K562 (cell line): ENCODE measurements at regions not wholly inside any gene's neighbourhood (a gene's known extent, or its start where the extent isn't known, plus 50 kb on each side); places are given as distances from the start of the nearest gene placed in this dataset.

Experiments used
- ATAC-seq: fragments of 200-7000 bp; cut with Tn5 transposase; 3 replicates; pipeline ENCODE4 v1.9.1; 2020; ENCODE audit warnings: moderate library complexity
- BruUV-seq: library from RNA; stranded (reverse); fragments of 400-500 nt; replicated peaks from 2 replicates; lab custom pipeline; 2021; lab: Mats Ljungman, UMichigan
- CTCF ChIA-PET: fragments of 300-600 bp; formaldehyde crosslinking; extraction: SDS; loops from one replicate; lab custom pipeline; 2021; ENCODE audit warnings: low intra/inter-chr PET ratio; lab: Yijun Ruan, JAX
- POLR2A ChIA-PET: fragments of 300-600, 350-650 bp; sonication (Branson Sonifier 250); formaldehyde crosslinking; extraction: SDS; loops from one replicate; lab custom pipeline; 2021; ENCODE audit warnings: antibody characterized with exemption, inconsistent platforms; lab: Yijun Ruan, JAX
- DNase-seq, 4 experiments: peaks; one replicate each; pipeline versions ENCODE4 v3.0.0 to v3.0.0-alpha.2; 2011 to 2018; ENCODE audit warnings: low spot score in 3 of 4, mixed read lengths in 3 of 4; ENCODE audit errors: extremely low read depth in 1 of 4
- FAIRE-seq: peaks from 2 replicates; lab custom pipeline; 2011; peaks lifted over from hg19 to GRCh38; lab: Jason Lieb, UNC
- H2AFZ ChIP-seq: 2 replicates; pipeline ENCODE4 v1.6.0; 2011; ENCODE audit warnings: low read depth, low read length, control low read depth, inconsistent platforms
- H3K27ac ChIP-seq: fragments of 200-600 bp; 3 replicates; pipeline ENCODE4 v1.8.0; 2011; ENCODE audit warnings: low read depth, mild to moderate bottlenecking, control low read depth, inconsistent platforms, low read length, moderate library complexity, mixed read lengths; ENCODE audit errors: extremely low read depth
- H3K27me3 ChIP-seq, 2 experiments: fragments of 300-600 bp in 1 of 2; 2 replicates in 1 of 2; 3 replicates in 1 of 2; pipeline versions ENCODE4 v1.6.0 to v1.8.0; 2011; ENCODE audit warnings: inconsistent platforms in 2 of 2, low read length in 2 of 2, mild to moderate bottlenecking in 1 of 2, mixed read lengths in 1 of 2, moderate library complexity in 1 of 2; ENCODE audit not compliant: control insufficient read depth in 2 of 2, insufficient read depth in 2 of 2
- H3K36me3 ChIP-seq: fragments of 300-600 bp; 3 replicates; pipeline ENCODE4 v1.8.0; 2011; ENCODE audit warnings: mild to moderate bottlenecking, low read length, inconsistent platforms; ENCODE audit not compliant: control insufficient read depth, insufficient read depth
- H3K4me1 ChIP-seq, 2 experiments: fragments of 200-600 bp in 1 of 2; replicated peaks in 1 of 2; 2 replicates in 1 of 2; 3 replicates in 1 of 2; pipeline versions ENCODE4 v1.5.1 to v1.8.0; 2011; ENCODE audit warnings: inconsistent platforms in 2 of 2, low read length in 2 of 2, mild to moderate bottlenecking in 1 of 2, mixed read lengths in 1 of 2, moderate library complexity in 1 of 2; ENCODE audit not compliant: control insufficient read depth in 2 of 2, insufficient read depth in 2 of 2
- H3K4me2 ChIP-seq: 2 replicates; pipeline ENCODE4 v1.6.1; 2011; ENCODE audit warnings: low read length, control low read depth, inconsistent platforms, mixed read lengths; ENCODE audit not compliant: insufficient read depth
- H3K4me3 ChIP-seq: fragments of 200-600 bp; sonication (generic), shearing (Covaris generic); 2 replicates; pipeline ENCODE4 v1.5.1; 2016; ENCODE audit warnings: control low read depth, inconsistent platforms
- H3K79me2 ChIP-seq: fragments of 200-600 bp; 3 replicates; pipeline ENCODE4 v1.8.0; 2011; ENCODE audit warnings: low read length, inconsistent platforms; ENCODE audit not compliant: control insufficient read depth, insufficient read depth
- H3K9ac ChIP-seq, 2 experiments: 2 replicates each; pipeline versions ENCODE4 v1.6.0 to v1.6.1; 2011; ENCODE audit warnings: low read depth in 2 of 2, low read length in 2 of 2, control low read depth in 1 of 2, inconsistent platforms in 1 of 2, mild to moderate bottlenecking in 1 of 2, mixed read lengths in 1 of 2; ENCODE audit not compliant: insufficient read depth in 1 of 2
- H3K9me1 ChIP-seq: one replicate; pipeline ENCODE4 v1.6.0; 2011; ENCODE audit warnings: inconsistent platforms, mild to moderate bottlenecking, low read length, moderate library complexity; ENCODE audit not compliant: control insufficient read depth, insufficient read depth
- H3K9me3 ChIP-seq: replicated peaks from 2 replicates; pipeline ENCODE4 v1.5.1; 2011; ENCODE audit warnings: low read depth, low read length, inconsistent platforms; ENCODE audit not compliant: control insufficient read depth, insufficient read depth
- H4K20me1 ChIP-seq: replicated peaks from 2 replicates; pipeline ENCODE4 v1.6.1; 2011; ENCODE audit warnings: low read length, inconsistent platforms, mixed read lengths; ENCODE audit not compliant: control insufficient read depth, insufficient read depth
- CEBPB ChIP-seq: fragments of 450-650 bp; IDR thresholded peaks from 2 replicates; pipeline ENCODE4 v1.6.1; 2016; ENCODE audit warnings: missing genetic modification characterization, missing compliant biosample characterization
- DMBX1 ChIP-seq: fragments of 250-450 bp; sonication (Bioruptor Pico); IDR thresholded peaks from 2 replicates; pipeline ENCODE4 v1.8.0; 2022; ENCODE audit warnings: inconsistent platforms, mild to moderate bottlenecking, moderate library complexity, borderline replicate concordance
- GATAD2A ChIP-seq: fragments of 450-650 bp; IDR thresholded peaks from 2 replicates; pipeline ENCODE4 v1.6.1; 2017
- GTF2F1 ChIP-seq: IDR thresholded peaks from 2 replicates; pipeline ENCODE4 v1.6.1; 2011; ENCODE audit warnings: low read depth, low read length, improper control_type of control experiment
- HDAC3 ChIP-seq: fragments of 450-650 bp; IDR thresholded peaks from 2 replicates; pipeline ENCODE4 v1.6.1; 2018; ENCODE audit warnings: borderline replicate concordance, mild to moderate bottlenecking, moderate library complexity; ENCODE audit not compliant: partially characterized antibody
- HDGF ChIP-seq: fragments of 450-650 bp; IDR thresholded peaks from 2 replicates; pipeline ENCODE4 v1.6.1; 2016
- KAT7 ChIP-seq: sonication (generic); formaldehyde crosslinking; IDR thresholded peaks from 2 replicates; pipeline ENCODE4 v1.8.0; 2022; ENCODE audit warnings: missing genetic modification reagents, mild to moderate bottlenecking, borderline replicate concordance
- SRSF9 ChIP-seq: fragments of 200-400 bp; formaldehyde crosslinking; IDR thresholded peaks from 2 replicates; pipeline ENCODE4 v1.6.1; 2017; ENCODE audit warnings: low read depth, low read length, borderline replicate concordance
- YBX1 ChIP-seq: fragments of 450-650 bp; IDR thresholded peaks from 2 replicates; pipeline ENCODE4 v1.7.1; 2016; ENCODE audit warnings: mild to moderate bottlenecking
- ZNF184 ChIP-seq: sonication (generic); formaldehyde crosslinking; IDR thresholded peaks from 2 replicates; pipeline ENCODE4 v1.5.0; 2020; ENCODE audit warnings: missing genetic modification reagents
- ZNF696 ChIP-seq: fragments of 250-450 bp; sonication (Bioruptor Pico); conservative IDR thresholded peaks from 2 replicates; pipeline ENCODE4 v1.4.0; 2020; ENCODE audit warnings: mild to moderate bottlenecking, moderate library complexity
- WGBS: fragments of 100-300 bp; shearing (Covaris generic); methylation state at CpG from one replicate; pipeline ENCODE4 v1.1.6; 2016; ENCODE audit warnings: low coverage, mixed read lengths; ENCODE audit not compliant: insufficient coverage; ENCODE audit errors: missing lambda C conversion rate; 5-methylcytosine and 5-hydroxymethylcytosine counted together
- in situ Hi-C: fragments of 300-500 bp; cut with MboI; formaldehyde crosslinking; loops from 4 replicates; pipeline ENCODE4 v1.15.0; 2018; ENCODE audit warnings: inconsistent platforms, mixed read lengths
- intact Hi-C: fragments of 100-400 bp; cut with micrococcal nuclease; formaldehyde crosslinking; loops from 2 replicates; pipeline ENCODE4 v1.14.2; 2022
- TF ChIP-seq, protein P1 (sequence below): fragments of 450-650 bp; IDR thresholded peaks from 2 replicates; pipeline ENCODE4 v1.6.1; 2017; ENCODE audit warnings: antibody characterized with exemption
- TF ChIP-seq, protein P2 (sequence below): fragments of 450-650 bp; formaldehyde crosslinking; IDR thresholded peaks from 2 replicates; pipeline ENCODE4 v1.4.0; 2022; ENCODE audit warnings: missing genetic modification characterization
- TF ChIP-seq, protein P3 (sequence below): fragments of 250-450 bp; sonication (Bioruptor Pico); IDR thresholded peaks from 2 replicates; pipeline ENCODE4 v1.8.0; 2022; ENCODE audit warnings: inconsistent platforms, mild to moderate bottlenecking, moderate library complexity, borderline replicate concordance
- TF ChIP-seq, protein P4 (sequence below): fragments of 450-650 bp; IDR thresholded peaks from 2 replicates; pipeline ENCODE4 v1.6.1; 2018; ENCODE audit warnings: mild to moderate bottlenecking, low read depth; ENCODE audit not compliant: partially characterized antibody

- TF ChIP-seq, protein P1, sequence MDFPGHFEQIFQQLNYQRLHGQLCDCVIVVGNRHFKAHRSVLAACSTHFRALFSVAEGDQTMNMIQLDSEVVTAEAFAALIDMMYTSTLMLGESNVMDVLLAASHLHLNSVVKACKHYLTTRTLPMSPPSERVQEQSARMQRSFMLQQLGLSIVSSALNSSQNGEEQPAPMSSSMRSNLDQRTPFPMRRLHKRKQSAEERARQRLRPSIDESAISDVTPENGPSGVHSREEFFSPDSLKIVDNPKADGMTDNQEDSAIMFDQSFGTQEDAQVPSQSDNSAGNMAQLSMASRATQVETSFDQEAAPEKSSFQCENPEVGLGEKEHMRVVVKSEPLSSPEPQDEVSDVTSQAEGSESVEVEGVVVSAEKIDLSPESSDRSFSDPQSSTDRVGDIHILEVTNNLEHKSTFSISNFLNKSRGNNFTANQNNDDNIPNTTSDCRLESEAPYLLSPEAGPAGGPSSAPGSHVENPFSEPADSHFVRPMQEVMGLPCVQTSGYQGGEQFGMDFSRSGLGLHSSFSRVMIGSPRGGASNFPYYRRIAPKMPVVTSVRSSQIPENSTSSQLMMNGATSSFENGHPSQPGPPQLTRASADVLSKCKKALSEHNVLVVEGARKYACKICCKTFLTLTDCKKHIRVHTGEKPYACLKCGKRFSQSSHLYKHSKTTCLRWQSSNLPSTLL = no peak
- TF ChIP-seq SRSF9 = no peak
- no peak for TF ChIP-seq HDGF
- no peak for TF ChIP-seq GATAD2A
- TF ChIP-seq GTF2F1 = no peak
These were observed 67.8 kb upstream of the LHX1 start (continued) for GRCh38 chr17:36869441-36869840.

DNA sequence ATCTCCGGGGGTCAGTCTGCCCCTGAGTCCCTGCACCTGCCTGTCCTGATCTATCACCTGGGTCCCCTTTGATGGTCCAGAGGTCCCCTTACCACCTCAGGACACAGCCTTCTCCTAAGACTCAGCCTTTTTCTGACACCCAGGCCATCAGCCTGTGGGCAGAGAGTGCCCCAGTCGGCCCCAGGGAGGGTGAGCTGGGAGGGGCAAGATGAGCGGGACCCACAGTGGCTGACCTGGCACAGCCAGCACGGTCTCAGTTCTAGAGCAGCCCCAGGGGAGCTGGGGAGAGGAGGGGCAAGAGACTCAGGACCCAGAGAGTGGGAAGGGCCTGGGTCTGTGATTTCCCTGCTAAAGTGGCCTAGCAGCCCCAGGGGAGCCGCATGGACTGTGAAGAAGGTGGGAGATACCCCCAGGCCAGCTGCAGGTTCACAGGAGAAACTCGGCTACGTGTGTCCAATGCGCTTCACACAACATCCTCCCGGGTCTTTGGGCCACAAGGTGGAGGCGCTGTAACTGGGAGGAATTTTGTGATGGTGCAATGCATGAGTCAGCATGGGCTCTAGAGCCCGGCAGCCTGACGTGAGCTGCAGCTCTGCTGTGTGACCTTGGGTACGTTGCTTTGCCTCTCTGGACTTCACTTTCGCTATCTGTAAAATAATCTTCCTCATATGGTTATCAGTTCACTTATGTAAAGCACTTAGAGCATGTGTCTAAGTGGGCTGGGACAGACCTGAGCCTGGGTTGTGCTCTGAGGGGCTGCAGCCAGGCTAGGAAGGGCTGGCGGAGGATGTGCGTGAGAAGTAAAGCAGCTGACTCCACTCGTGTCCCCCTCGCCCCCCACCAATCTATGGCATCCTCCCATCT is 67.2 kb upstream of the LHX1 start:
- no peaks in the 10 kb centered on the region for H3K79me2 ChIP-seq
- no peaks in the 10 kb centered on the region; the same call in 1 of the 2 replicates for H4K20me1 ChIP-seq
- H3K27ac ChIP-seq = no peak overlapping the region
- no peak overlapping the region for H3K4me3 ChIP-seq
- 16% methylated on average over 18 of the region's 18 CpGs for WGBS
- ChIA-PET CTCF (no interaction called here), POLR2A (interaction anchor here (1.0 kb wide), 1 partner anchor 26 kb away, joined by 3 read pairs; no protein-coding TSS in a partner anchor)
- H3K4me1 ChIP-seq = no peaks in the 10 kb centered on the region; a peak in 1 of 5 replicates
- peaks cover 0 to 47% of the 10 kb centered on the region in 2 experiments; a peak in 3 of 5 replicates for H3K27me3 ChIP-seq
- ATAC-seq = peak; percentile 90
- no peak overlapping the region for H2AFZ ChIP-seq
- peaks cover 3% of the 10 kb centered on the region for H3K9me3 ChIP-seq
- peak; percentile 54 to 70 (median 62) for DNase-seq
- H3K9me1 ChIP-seq = peaks cover 8% of the 10 kb centered on the region
- no peak for FAIRE-seq
- H3K9ac ChIP-seq = no peak overlapping the region
- no peak overlapping the region for H3K4me2 ChIP-seq
- no TSS peak for BruUV-seq
- H3K36me3 ChIP-seq = no peaks in the 10 kb centered on the region
- in situ Hi-C loops (no loop called here), intact Hi-C loops (no loop called here)
- TF ChIP-seq, protein P2, sequence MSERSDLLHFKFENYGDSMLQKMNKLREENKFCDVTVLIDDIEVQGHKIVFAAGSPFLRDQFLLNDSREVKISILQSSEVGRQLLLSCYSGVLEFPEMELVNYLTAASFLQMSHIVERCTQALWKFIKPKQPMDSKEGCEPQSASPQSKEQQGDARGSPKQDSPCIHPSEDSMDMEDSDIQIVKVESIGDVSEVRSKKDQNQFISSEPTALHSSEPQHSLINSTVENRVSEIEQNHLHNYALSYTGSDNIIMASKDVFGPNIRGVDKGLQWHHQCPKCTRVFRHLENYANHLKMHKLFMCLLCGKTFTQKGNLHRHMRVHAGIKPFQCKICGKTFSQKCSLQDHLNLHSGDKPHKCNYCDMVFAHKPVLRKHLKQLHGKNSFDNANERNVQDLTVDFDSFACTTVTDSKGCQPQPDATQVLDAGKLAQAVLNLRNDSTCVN (CRISPR knock-in tag) = no peak
- no peak for TF ChIP-seq HDAC3
- TF ChIP-seq ZNF184 = no peak
- no peak for TF ChIP-seq KAT7
- TF ChIP-seq CEBPB = peak; percentile 94
- TF ChIP-seq, protein P3, sequence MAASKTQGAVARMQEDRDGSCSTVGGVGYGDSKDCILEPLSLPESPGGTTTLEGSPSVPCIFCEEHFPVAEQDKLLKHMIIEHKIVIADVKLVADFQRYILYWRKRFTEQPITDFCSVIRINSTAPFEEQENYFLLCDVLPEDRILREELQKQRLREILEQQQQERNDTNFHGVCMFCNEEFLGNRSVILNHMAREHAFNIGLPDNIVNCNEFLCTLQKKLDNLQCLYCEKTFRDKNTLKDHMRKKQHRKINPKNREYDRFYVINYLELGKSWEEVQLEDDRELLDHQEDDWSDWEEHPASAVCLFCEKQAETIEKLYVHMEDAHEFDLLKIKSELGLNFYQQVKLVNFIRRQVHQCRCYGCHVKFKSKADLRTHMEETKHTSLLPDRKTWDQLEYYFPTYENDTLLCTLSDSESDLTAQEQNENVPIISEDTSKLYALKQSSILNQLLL (CRISPR knock-in tag) = no peak
- no peak for TF ChIP-seq YBX1
- TF ChIP-seq, protein P4, sequence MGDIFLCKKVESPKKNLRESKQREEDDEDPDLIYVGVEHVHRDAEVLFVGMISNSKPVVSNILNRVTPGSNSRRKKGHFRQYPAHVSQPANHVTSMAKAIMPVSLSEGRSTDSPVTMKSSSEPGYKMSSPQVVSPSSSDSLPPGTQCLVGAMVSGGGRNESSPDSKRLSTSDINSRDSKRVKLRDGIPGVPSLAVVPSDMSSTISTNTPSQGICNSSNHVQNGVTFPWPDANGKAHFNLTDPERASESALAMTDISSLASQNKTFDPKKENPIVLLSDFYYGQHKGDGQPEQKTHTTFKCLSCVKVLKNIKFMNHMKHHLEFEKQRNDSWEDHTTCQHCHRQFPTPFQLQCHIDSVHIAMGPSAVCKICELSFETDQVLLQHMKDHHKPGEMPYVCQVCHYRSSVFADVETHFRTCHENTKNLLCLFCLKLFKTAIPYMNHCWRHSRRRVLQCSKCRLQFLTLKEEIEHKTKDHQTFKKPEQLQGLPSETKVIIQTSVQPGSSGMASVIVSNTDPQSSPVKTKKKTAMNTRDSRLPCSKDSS = no peak
- TF ChIP-seq ZNF696 (CRISPR knock-in tag) = no peak
- TF ChIP-seq DMBX1 (CRISPR knock-in tag) = no peak
